Neural progenitor cell (in vitro differentiated cells): ENCODE measurements at regions not wholly inside any gene's neighbourhood (a gene's known extent, or its start where the extent isn't known, plus 50 kb on each side); places are given as distances from the start of the nearest gene placed in this dataset.

Source experiments
- DNase-seq: peaks from one replicate; pipeline ENCODE4 v3.0.0-alpha.2; 2016; ENCODE audit warnings: low spot score
- H2AFZ ChIP-seq: fragments of 200-600 bp; sonication (generic); replicated peaks from 2 replicates; pipeline ENCODE4 v1.6.1; 2016; ENCODE audit warnings: antibody characterized with exemption
- H3F3A ChIP-seq: fragments of 200-600 bp; sonication (generic); 2 replicates; pipeline ENCODE4 v1.6.1; 2016; ENCODE audit warnings: antibody characterized with exemption, low read depth
- H3K27ac ChIP-seq: fragments of 200-600 bp; sonication (generic); 2 replicates; pipeline ENCODE4 v1.5.1; 2016; ENCODE audit warnings: mild to moderate bottlenecking
- H3K27me3 ChIP-seq: fragments of 200-600 bp; sonication (generic); 2 replicates; pipeline ENCODE4 v1.6.1; 2016; ENCODE audit warnings: mild to moderate bottlenecking, moderate library complexity
- H3K36me3 ChIP-seq: fragments of 200-600 bp; sonication (generic); 2 replicates; pipeline ENCODE4 v1.5.1; 2016
- H3K4me1 ChIP-seq: fragments of 200-600 bp; sonication (generic); 2 replicates; pipeline ENCODE4 v1.6.1; 2016; ENCODE audit warnings: mixed run types
- H3K4me2 ChIP-seq: fragments of 200-600 bp; sonication (generic); 2 replicates; pipeline ENCODE4 v1.6.1; 2016
- H3K4me3 ChIP-seq: fragments of 200-600 bp; sonication (generic); 2 replicates; pipeline ENCODE4 v1.5.1; 2016
- H3K79me2 ChIP-seq: fragments of 200-600 bp; sonication (generic); 2 replicates; pipeline ENCODE4 v1.6.1; 2016; ENCODE audit warnings: low read depth
- H3K9ac ChIP-seq: fragments of 200-600 bp; sonication (generic); 2 replicates; pipeline ENCODE4 v1.6.1; 2016
- H3K9me3 ChIP-seq: fragments of 200-600 bp; sonication (generic); 2 replicates; pipeline ENCODE4 v1.5.1; 2016; ENCODE audit warnings: low read depth
- H4K20me1 ChIP-seq: fragments of 200-600 bp; sonication (generic); 2 replicates; pipeline ENCODE4 v1.6.1; 2016; ENCODE audit warnings: low read depth
- H3K27ac Mint-ChIP-seq: 3 replicates; pipeline ENCODE4 v1.8.0; 2021; ENCODE audit warnings: mixed read lengths
- H3K27me3 Mint-ChIP-seq: 2 replicates; pipeline ENCODE4 v1.8.0; 2022; ENCODE audit warnings: low read depth, mild to moderate bottlenecking, inconsistent platforms, moderate library complexity, mixed read lengths; ENCODE audit not compliant: insufficient read depth
- H3K36me3 Mint-ChIP-seq: 3 replicates; pipeline ENCODE4 v1.8.0; 2021; ENCODE audit warnings: mixed read lengths
- H3K4me1 Mint-ChIP-seq: 3 replicates; pipeline ENCODE4 v1.8.0; 2021; ENCODE audit warnings: mixed read lengths
- H3K4me3 Mint-ChIP-seq: 3 replicates; pipeline ENCODE4 v1.8.0; 2021; ENCODE audit warnings: mild to moderate bottlenecking, moderate library complexity, mixed read lengths
- H3K9me3 Mint-ChIP-seq: 3 replicates; pipeline ENCODE4 v1.8.0; 2020; ENCODE audit warnings: mixed read lengths
- CTCF ChIP-seq: fragments of 200-600 bp; sonication (generic); IDR thresholded peaks from 2 replicates; pipeline ENCODE4 v1.5.1; 2017; ENCODE audit warnings: antibody characterized with exemption, mild to moderate bottlenecking
- EZH2 ChIP-seq: fragments of 200-600 bp; sonication (generic); IDR thresholded peaks from 2 replicates; pipeline ENCODE4 v1.6.1; 2017; ENCODE audit warnings: antibody characterized with exemption, mild to moderate bottlenecking, moderate library complexity
- EZH2phosphoT487 ChIP-seq: fragments of 200-600 bp; sonication (generic); IDR thresholded peaks from 2 replicates; pipeline ENCODE4 v1.6.1; 2017; ENCODE audit warnings: antibody characterized with exemption

- no peaks in the 10 kb centered on the region for H3K36me3 ChIP-seq
- no peak overlapping the region for H3K4me2 ChIP-seq
- no peaks in the 10 kb centered on the region for H3K9me3 Mint-ChIP-seq
- peak overlapping the region; percentile 58 for H3K27ac Mint-ChIP-seq
- no peak for DNase-seq
- no peaks in the 10 kb centered on the region for H3K27me3 ChIP-seq
- no peaks in the 10 kb centered on the region for H3K9me3 ChIP-seq
- H3F3A ChIP-seq = no peaks in the 10 kb centered on the region
- H3K4me3 Mint-ChIP-seq = no peak overlapping the region
- H3K4me3 ChIP-seq = no peak overlapping the region
- H3K27me3 Mint-ChIP-seq = no peaks in the 10 kb centered on the region
- no peaks in the 10 kb centered on the region for H4K20me1 ChIP-seq
- H3K4me1 ChIP-seq = peaks cover 2% of the 10 kb centered on the region
- no peaks in the 10 kb centered on the region for H3K79me2 ChIP-seq
- H3K4me1 Mint-ChIP-seq = peaks cover 15% of the 10 kb centered on the region
- no peak overlapping the region for H3K27ac ChIP-seq
- no peak overlapping the region for H3K9ac ChIP-seq
- H3K36me3 Mint-ChIP-seq = no peaks in the 10 kb centered on the region
- TF ChIP-seq CTCF = no peak
- TF ChIP-seq EZH2 = no peak
- no peak for TF ChIP-seq EZH2phosphoT487
- no peak overlapping the region for H2AFZ ChIP-seq
Observed at GRCh38 chr5:18114151-18114757, 480.0 kb downstream of the TAF11L14 start.

- Histone ChIP-seq H2AFZ (no peak overlapping the region), H3K9ac (no peak overlapping the region), H3K4me3 (no peak overlapping the region), H3K79me2 (no peaks in the 10 kb centered on the region), H3K4me1 (peaks cover 2% of the 10 kb centered on the region), H3K4me2 (no peak overlapping the region), H3K27me3 (no peaks in the 10 kb centered on the region), H3K36me3 (no peaks in the 10 kb centered on the region), H3K9me3 (no peaks in the 10 kb centered on the region), H3K27ac (no peak overlapping the region), H4K20me1 (no peaks in the 10 kb centered on the region), H3F3A (no peaks in the 10 kb centered on the region)
- Mint-ChIP-seq H3K36me3 (no peaks in the 10 kb centered on the region), H3K9me3 (peaks cover under 1% of the 10 kb centered on the region), H3K4me3 (no peak overlapping the region), H3K4me1 (peaks cover 8% of the 10 kb centered on the region), H3K27ac (no peak overlapping the region), H3K27me3 (peaks cover 2% of the 10 kb centered on the region)
- no peak for DNase-seq
- TF ChIP-seq EZH2phosphoT487 (no peak), CTCF (no peak), EZH2 (no peak)
Observed at GRCh38 chr5:18117968-18118367, 483.7 kb downstream of the TAF11L14 start.

GRCh38 chr5:18119156-18119785 lies 485.0 kb downstream of the TAF11L14 start:
- no peaks in the 10 kb centered on the region for H3K79me2 ChIP-seq
- no peaks in the 10 kb centered on the region for H3K36me3 Mint-ChIP-seq
- no peaks in the 10 kb centered on the region for H3K36me3 ChIP-seq
- no peaks in the 10 kb centered on the region for H3F3A ChIP-seq
- peaks cover 5% of the 10 kb centered on the region for H3K4me1 Mint-ChIP-seq
- no peak overlapping the region for H3K4me3 Mint-ChIP-seq
- peaks cover 2% of the 10 kb centered on the region for H3K27me3 Mint-ChIP-seq
- DNase-seq = peak; percentile 28
- no peak overlapping the region for H3K4me3 ChIP-seq
- H2AFZ ChIP-seq = peak overlapping the region; percentile 42
- no peak for TF ChIP-seq CTCF
- no peak for TF ChIP-seq EZH2
- TF ChIP-seq EZH2phosphoT487 = no peak
- H3K27ac Mint-ChIP-seq = no peak overlapping the region
- peak overlapping the region; percentile 10 for H3K4me2 ChIP-seq
- H3K9me3 ChIP-seq = no peaks in the 10 kb centered on the region
- H3K4me1 ChIP-seq = no peaks in the 10 kb centered on the region
- H3K9me3 Mint-ChIP-seq = peaks cover 9% of the 10 kb centered on the region
- H3K27me3 ChIP-seq = no peaks in the 10 kb centered on the region
- H4K20me1 ChIP-seq = no peaks in the 10 kb centered on the region
- H3K27ac ChIP-seq = no peak overlapping the region
- H3K9ac ChIP-seq = no peak overlapping the region
